ENCODE measurements at regions not wholly inside any gene's neighbourhood (a gene's known extent, or its start where the extent isn't known, plus 50 kb on each side); places are given as distances from the start of the nearest gene placed in this dataset.

GRCh38 chr1:195097316-195097715 lies 1510.9 kb downstream of the KCNT2 start:
- peaks cover 0 to 6% (median 2%) of the 10 kb centered on the region in 4 donors for H3K9me3 ChIP-seq (ENCODE audit: control insufficient read depth in 4 of 4, insufficient read depth in 3 of 4, low read length in 3 of 4)
- H3K4me1 ChIP-seq (ENCODE audit: control insufficient read depth in 5 of 5, insufficient read depth in 5 of 5, low read length in 5 of 5), result no peaks in the 10 kb centered on the region
- DNase-seq (no peak), ATAC-seq (ENCODE audit: insufficient read depth, low FRiP score) (no peak)
- no peaks in the 10 kb centered on the region for H3K36me3 ChIP-seq (ENCODE audit: control insufficient read depth in 4 of 4, insufficient read depth in 4 of 4, low read length in 4 of 4)
- no peak for TF ChIP-seq CTCF (IDR thresholded peaks at IDR 0.05; ENCODE audit: control extremely low read depth, extremely low read depth)
- H3K27ac ChIP-seq (ENCODE audit: low read depth in 1 of 2, low read length in 1 of 2), result no peak overlapping the region
- no peak overlapping the region for H3K4me3 ChIP-seq
- no peaks in the 10 kb centered on the region for H3K27me3 ChIP-seq (ENCODE audit: control insufficient read depth in 3 of 3, insufficient read depth in 3 of 3, low read length in 2 of 3)
- H3K9ac ChIP-seq (ENCODE audit: insufficient read depth in 1 of 2, low read length in 2 of 2), result no peak overlapping the region
- WGBS, 2 donors, result 75 to 82% methylated on average over 4 of the region's 4 CpGs

GRCh38 chr1:195096051-195096521 lies 1512.2 kb downstream of the KCNT2 start:
- H3K4me3 ChIP-seq, result no peak overlapping the region
- H3K36me3 ChIP-seq (ENCODE audit: control insufficient read depth in 4 of 4, insufficient read depth in 4 of 4, low read length in 4 of 4), result no peaks in the 10 kb centered on the region
- DNase-seq (no peak), ATAC-seq (ENCODE audit: insufficient read depth, low FRiP score) (no peak)
- no peak for TF ChIP-seq CTCF (IDR thresholded peaks at IDR 0.05; ENCODE audit: control extremely low read depth, extremely low read depth)
- no peaks in the 10 kb centered on the region for H3K4me1 ChIP-seq (ENCODE audit: control insufficient read depth in 5 of 5, insufficient read depth in 5 of 5, low read length in 5 of 5)
- peaks cover 0 to 6% (median 2%) of the 10 kb centered on the region in 4 donors for H3K9me3 ChIP-seq (ENCODE audit: control insufficient read depth in 4 of 4, insufficient read depth in 3 of 4, low read length in 3 of 4)
- no peaks in the 10 kb centered on the region for H3K27me3 ChIP-seq (ENCODE audit: control insufficient read depth in 3 of 3, insufficient read depth in 3 of 3, low read length in 2 of 3)
- H3K27ac ChIP-seq (ENCODE audit: low read depth in 1 of 2, low read length in 1 of 2), result no peak overlapping the region
- WGBS, 2 donors, result 77 to 85% methylated on average over 9 of the region's 9 CpGs
- H3K9ac ChIP-seq (ENCODE audit: insufficient read depth in 1 of 2, low read length in 2 of 2), result no peak overlapping the region

- Histone ChIP-seq H3K4me3 (no peak overlapping the region), H3K27ac (ENCODE audit: low read depth in 1 of 2, low read length in 1 of 2) (no peak overlapping the region), H3K4me1 (ENCODE audit: control insufficient read depth in 5 of 5, insufficient read depth in 5 of 5, low read length in 5 of 5) (peaks cover 0 to 3% (median 0%) of the 10 kb centered on the region in 5 donors), H3K9me3 (ENCODE audit: control insufficient read depth in 4 of 4, insufficient read depth in 3 of 4, low read length in 3 of 4) (no peaks in the 10 kb centered on the region), H3K36me3 (ENCODE audit: control insufficient read depth in 4 of 4, insufficient read depth in 4 of 4, low read length in 4 of 4) (no peaks in the 10 kb centered on the region), H3K9ac (ENCODE audit: insufficient read depth in 1 of 2, low read length in 2 of 2) (no peak overlapping the region), H3K27me3 (ENCODE audit: control insufficient read depth in 3 of 3, insufficient read depth in 3 of 3, low read length in 2 of 3) (no peaks in the 10 kb centered on the region)
- ATAC-seq (ENCODE audit: insufficient read depth, low FRiP score) (no peak), DNase-seq (peak in 2 of 3 donors; percentile 73 to 80)
- WGBS, 2 donors, result 69 to 81% methylated on average over 3 of the region's 3 CpGs
- TF ChIP-seq CTCF (IDR thresholded peaks at IDR 0.05; ENCODE audit: control extremely low read depth, extremely low read depth), result no peak
Measured at GRCh38 chr1:195085196-195085595, 1523.0 kb downstream of the KCNT2 start.

GRCh38 chr1:195082183-195082582 lies 1526.1 kb downstream of the KCNT2 start:
- WGBS, 2 donors, result 70 to 83% methylated on average over 1 of the region's 1 CpG
- no peaks in the 10 kb centered on the region for H3K27me3 ChIP-seq (ENCODE audit: control insufficient read depth in 3 of 3, insufficient read depth in 3 of 3, low read length in 2 of 3)
- peaks cover 0 to 3% (median 0%) of the 10 kb centered on the region in 5 donors for H3K4me1 ChIP-seq (ENCODE audit: control insufficient read depth in 5 of 5, insufficient read depth in 5 of 5, low read length in 5 of 5)
- no peak overlapping the region for H3K27ac ChIP-seq (ENCODE audit: low read depth in 1 of 2, low read length in 1 of 2)
- H3K4me3 ChIP-seq, result no peak overlapping the region
- no peak for DNase-seq
- no peaks in the 10 kb centered on the region for H3K9me3 ChIP-seq (ENCODE audit: control insufficient read depth in 4 of 4, insufficient read depth in 3 of 4, low read length in 3 of 4)
- TF ChIP-seq CTCF (IDR thresholded peaks at IDR 0.05; ENCODE audit: control extremely low read depth, extremely low read depth), result no peak
- H3K36me3 ChIP-seq (ENCODE audit: control insufficient read depth in 4 of 4, insufficient read depth in 4 of 4, low read length in 4 of 4), result no peaks in the 10 kb centered on the region
- no peak for ATAC-seq (ENCODE audit: insufficient read depth, low FRiP score)
- no peak overlapping the region for H3K9ac ChIP-seq (ENCODE audit: insufficient read depth in 1 of 2, low read length in 2 of 2)

Data from lung (tissue), 11 donors.